GM23338 (cell line): ENCODE measurements at regions not wholly inside any gene's neighbourhood (a gene's known extent, or its start where the extent isn't known, plus 50 kb on each side); places are given as distances from the start of the nearest gene placed in this dataset.
A peak's percentile ranks its signal among the peaks of the same experiment; 100 is the strongest.

ENCODE experiments used
- ATAC-seq: fragments of 200-7000 bp; cut with Tn5 transposase; 3 replicates; pipeline ENCODE4 v1.9.1; 2020
- DNase-seq: peaks from one replicate; pipeline ENCODE4 v3.0.0-alpha.2; 2015; ENCODE audit warnings: low spot score
- H2AFZ ChIP-seq: fragments of 200-600 bp; sonication (generic); 2 replicates; pipeline ENCODE4 v1.8.0; 2016; ENCODE audit warnings: antibody characterized with exemption, mild to moderate bottlenecking, moderate library complexity
- H3F3A ChIP-seq: fragments of 200-600 bp; sonication (generic); replicated peaks from 2 replicates; pipeline ENCODE4 v1.8.0; 2017; ENCODE audit warnings: antibody characterized with exemption, mixed run types, low read depth
- H3K27ac ChIP-seq: fragments of 200-600 bp; sonication (generic); 2 replicates; pipeline ENCODE4 v1.6.1; 2016; ENCODE audit warnings: low read depth
- H3K27me3 ChIP-seq: fragments of 200-600 bp; sonication (generic); 2 replicates; pipeline ENCODE4 v1.8.0; 2016; ENCODE audit warnings: mild to moderate bottlenecking, mixed run types, moderate library complexity; ENCODE audit not compliant: insufficient read depth
- H3K36me3 ChIP-seq: fragments of 200-600 bp; sonication (generic); 2 replicates; pipeline ENCODE4 v1.8.0; 2016; ENCODE audit warnings: mild to moderate bottlenecking; ENCODE audit not compliant: insufficient read depth
- H3K4me1 ChIP-seq: fragments of 200-600 bp; sonication (generic); 2 replicates; pipeline ENCODE4 v1.8.0; 2016; ENCODE audit warnings: mild to moderate bottlenecking, moderate library complexity; ENCODE audit not compliant: insufficient read depth
- H3K4me2 ChIP-seq: fragments of 200-600 bp; sonication (generic); 2 replicates; pipeline ENCODE4 v1.7.1; 2017; ENCODE audit warnings: mixed run types
- H3K4me3 ChIP-seq: fragments of 200-600 bp; sonication (generic); 2 replicates; pipeline ENCODE4 v1.6.1; 2016; ENCODE audit warnings: mixed run types
- H3K79me2 ChIP-seq: fragments of 200-600 bp; sonication (generic); replicated peaks from 2 replicates; pipeline ENCODE4 v1.8.0; 2017; ENCODE audit warnings: mild to moderate bottlenecking; ENCODE audit not compliant: insufficient read depth
- H3K9me2 ChIP-seq: fragments of 200-600 bp; sonication (generic); 2 replicates; pipeline ENCODE4 v1.8.0; 2017; ENCODE audit not compliant: insufficient read depth
- H4K20me1 ChIP-seq: fragments of 200-600 bp; sonication (generic); replicated peaks from 2 replicates; pipeline ENCODE4 v1.8.0; 2017; ENCODE audit warnings: mild to moderate bottlenecking; ENCODE audit not compliant: insufficient read depth
- H3K27ac Mint-ChIP-seq: 2 replicates; pipeline ENCODE4 v1.8.0; 2020; ENCODE audit warnings: inconsistent platforms, mild to moderate bottlenecking, moderate library complexity, mixed read lengths
- H3K27me3 Mint-ChIP-seq: 3 replicates; pipeline ENCODE4 v1.8.0; 2022; ENCODE audit warnings: low read depth, mild to moderate bottlenecking, moderate library complexity, mixed read lengths, inconsistent platforms; ENCODE audit not compliant: insufficient read depth, poor library complexity
- H3K36me3 Mint-ChIP-seq: 3 replicates; pipeline ENCODE4 v1.8.0; 2021; ENCODE audit warnings: low read depth, mild to moderate bottlenecking, inconsistent platforms, moderate library complexity, mixed read lengths
- H3K4me1 Mint-ChIP-seq: 3 replicates; pipeline ENCODE4 v1.8.0; 2020; ENCODE audit warnings: mild to moderate bottlenecking, inconsistent platforms, mixed read lengths
- H3K4me3 Mint-ChIP-seq: 3 replicates; pipeline ENCODE4 v1.8.0; 2021; ENCODE audit warnings: moderate library complexity, mild to moderate bottlenecking, inconsistent platforms, mixed read lengths
- H3K9me3 Mint-ChIP-seq: 3 replicates; pipeline ENCODE4 v1.8.0; 2020; ENCODE audit warnings: moderate library complexity, mild to moderate bottlenecking, inconsistent platforms, mixed read lengths
- EZH2 ChIP-seq: fragments of 200-600 bp; sonication (generic); IDR thresholded peaks from one replicate; pipeline ENCODE4 v1.8.0; 2017; ENCODE audit warnings: antibody characterized with exemption, mild to moderate bottlenecking, low read depth; ENCODE audit not compliant: unreplicated experiment
- NANOG ChIP-seq: IDR thresholded peaks from 2 replicates; pipeline ENCODE4 v1.6.1; 2016; ENCODE audit warnings: antibody characterized with exemption, borderline replicate concordance
- STAT1 ChIP-seq: IDR thresholded peaks from one replicate; pipeline ENCODE4 v1.6.1; 2016; ENCODE audit warnings: antibody characterized with exemption; ENCODE audit not compliant: unreplicated experiment
- TF ChIP-seq, protein P1 (sequence below), 2 experiments: fragments of 200-600 bp in 1 of 2; sonication (generic) in 1 of 2; conservative IDR thresholded peaks; 2 replicates each; pipeline versions ENCODE4 v1.5.1 to v1.6.1; 2016 to 2017; ENCODE audit warnings: antibody characterized with exemption in 2 of 2, low read depth in 2 of 2, mild to moderate bottlenecking in 2 of 2, moderate library complexity in 1 of 2
- TF ChIP-seq, protein P2 (sequence below): IDR thresholded peaks from one replicate; pipeline ENCODE4 v1.6.1; 2018; ENCODE audit warnings: antibody characterized with exemption; ENCODE audit not compliant: unreplicated experiment
- TF ChIP-seq, protein P3 (sequence below): IDR thresholded peaks from 2 replicates; pipeline ENCODE4 v1.6.1; 2016; ENCODE audit warnings: antibody characterized with exemption
- TF ChIP-seq, protein P4 (sequence below): fragments of 250-450 bp; sonication (Bioruptor Pico); IDR thresholded peaks from 2 replicates; pipeline ENCODE4 v1.5.0; 2020; ENCODE audit warnings: mild to moderate bottlenecking, moderate library complexity

DNA sequence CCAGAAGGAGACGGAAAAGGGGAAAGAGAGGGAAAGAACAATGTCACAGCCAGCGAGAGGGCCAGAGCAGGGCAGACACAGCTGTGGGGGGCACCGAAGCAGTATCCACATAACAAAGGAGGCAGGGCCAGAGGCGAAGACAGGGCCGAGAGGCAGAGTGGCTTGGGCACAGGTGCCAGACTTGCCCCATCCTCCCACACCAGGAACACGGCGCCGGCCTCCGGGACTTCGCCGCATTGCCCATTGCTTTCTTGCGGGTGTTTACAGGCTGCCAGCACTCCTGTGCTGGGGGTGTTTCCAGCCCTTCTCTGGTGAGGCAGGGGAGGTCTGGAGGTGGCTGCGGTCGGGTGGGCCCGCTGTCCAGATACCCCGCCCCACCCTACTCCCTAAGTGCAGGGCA is 78.0 kb downstream of the ENGASE start (continued):
- TF ChIP-seq, protein P1, sequence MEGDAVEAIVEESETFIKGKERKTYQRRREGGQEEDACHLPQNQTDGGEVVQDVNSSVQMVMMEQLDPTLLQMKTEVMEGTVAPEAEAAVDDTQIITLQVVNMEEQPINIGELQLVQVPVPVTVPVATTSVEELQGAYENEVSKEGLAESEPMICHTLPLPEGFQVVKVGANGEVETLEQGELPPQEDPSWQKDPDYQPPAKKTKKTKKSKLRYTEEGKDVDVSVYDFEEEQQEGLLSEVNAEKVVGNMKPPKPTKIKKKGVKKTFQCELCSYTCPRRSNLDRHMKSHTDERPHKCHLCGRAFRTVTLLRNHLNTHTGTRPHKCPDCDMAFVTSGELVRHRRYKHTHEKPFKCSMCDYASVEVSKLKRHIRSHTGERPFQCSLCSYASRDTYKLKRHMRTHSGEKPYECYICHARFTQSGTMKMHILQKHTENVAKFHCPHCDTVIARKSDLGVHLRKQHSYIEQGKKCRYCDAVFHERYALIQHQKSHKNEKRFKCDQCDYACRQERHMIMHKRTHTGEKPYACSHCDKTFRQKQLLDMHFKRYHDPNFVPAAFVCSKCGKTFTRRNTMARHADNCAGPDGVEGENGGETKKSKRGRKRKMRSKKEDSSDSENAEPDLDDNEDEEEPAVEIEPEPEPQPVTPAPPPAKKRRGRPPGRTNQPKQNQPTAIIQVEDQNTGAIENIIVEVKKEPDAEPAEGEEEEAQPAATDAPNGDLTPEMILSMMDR (conservative IDR thresholded peaks at IDR 0.05; ENCODE audit: low read depth in 2 of 2): no peak
- TF ChIP-seq, protein P2, sequence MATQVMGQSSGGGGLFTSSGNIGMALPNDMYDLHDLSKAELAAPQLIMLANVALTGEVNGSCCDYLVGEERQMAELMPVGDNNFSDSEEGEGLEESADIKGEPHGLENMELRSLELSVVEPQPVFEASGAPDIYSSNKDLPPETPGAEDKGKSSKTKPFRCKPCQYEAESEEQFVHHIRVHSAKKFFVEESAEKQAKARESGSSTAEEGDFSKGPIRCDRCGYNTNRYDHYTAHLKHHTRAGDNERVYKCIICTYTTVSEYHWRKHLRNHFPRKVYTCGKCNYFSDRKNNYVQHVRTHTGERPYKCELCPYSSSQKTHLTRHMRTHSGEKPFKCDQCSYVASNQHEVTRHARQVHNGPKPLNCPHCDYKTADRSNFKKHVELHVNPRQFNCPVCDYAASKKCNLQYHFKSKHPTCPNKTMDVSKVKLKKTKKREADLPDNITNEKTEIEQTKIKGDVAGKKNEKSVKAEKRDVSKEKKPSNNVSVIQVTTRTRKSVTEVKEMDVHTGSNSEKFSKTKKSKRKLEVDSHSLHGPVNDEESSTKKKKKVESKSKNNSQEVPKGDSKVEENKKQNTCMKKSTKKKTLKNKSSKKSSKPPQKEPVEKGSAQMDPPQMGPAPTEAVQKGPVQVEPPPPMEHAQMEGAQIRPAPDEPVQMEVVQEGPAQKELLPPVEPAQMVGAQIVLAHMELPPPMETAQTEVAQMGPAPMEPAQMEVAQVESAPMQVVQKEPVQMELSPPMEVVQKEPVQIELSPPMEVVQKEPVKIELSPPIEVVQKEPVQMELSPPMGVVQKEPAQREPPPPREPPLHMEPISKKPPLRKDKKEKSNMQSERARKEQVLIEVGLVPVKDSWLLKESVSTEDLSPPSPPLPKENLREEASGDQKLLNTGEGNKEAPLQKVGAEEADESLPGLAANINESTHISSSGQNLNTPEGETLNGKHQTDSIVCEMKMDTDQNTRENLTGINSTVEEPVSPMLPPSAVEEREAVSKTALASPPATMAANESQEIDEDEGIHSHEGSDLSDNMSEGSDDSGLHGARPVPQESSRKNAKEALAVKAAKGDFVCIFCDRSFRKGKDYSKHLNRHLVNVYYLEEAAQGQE: no peak

DNA sequence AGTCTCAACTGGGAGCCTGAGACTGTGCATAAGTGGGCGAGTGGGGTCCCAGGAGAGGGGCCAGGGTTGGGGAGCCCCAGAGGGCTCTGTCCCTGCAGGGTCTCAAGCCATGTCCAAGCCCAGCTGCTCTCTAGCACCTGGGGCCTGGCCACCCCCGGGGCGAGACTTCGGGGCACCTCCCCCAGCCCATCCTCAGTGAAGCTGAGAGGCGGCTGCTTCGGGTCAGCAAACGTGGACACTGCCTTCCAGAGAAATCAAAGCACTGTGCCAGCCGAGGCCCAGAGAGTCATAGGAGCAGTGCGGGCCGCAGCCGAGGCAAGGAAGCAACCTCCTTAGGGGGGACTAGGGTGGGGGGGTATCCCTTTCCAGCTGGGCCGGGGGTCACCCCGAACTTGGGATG is 77.5 kb downstream of the ENGASE start:
- TF ChIP-seq, protein P3, sequence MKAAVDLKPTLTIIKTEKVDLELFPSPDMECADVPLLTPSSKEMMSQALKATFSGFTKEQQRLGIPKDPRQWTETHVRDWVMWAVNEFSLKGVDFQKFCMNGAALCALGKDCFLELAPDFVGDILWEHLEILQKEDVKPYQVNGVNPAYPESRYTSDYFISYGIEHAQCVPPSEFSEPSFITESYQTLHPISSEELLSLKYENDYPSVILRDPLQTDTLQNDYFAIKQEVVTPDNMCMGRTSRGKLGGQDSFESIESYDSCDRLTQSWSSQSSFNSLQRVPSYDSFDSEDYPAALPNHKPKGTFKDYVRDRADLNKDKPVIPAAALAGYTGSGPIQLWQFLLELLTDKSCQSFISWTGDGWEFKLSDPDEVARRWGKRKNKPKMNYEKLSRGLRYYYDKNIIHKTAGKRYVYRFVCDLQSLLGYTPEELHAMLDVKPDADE: no peak
- Histone ChIP-seq H3K79me2 (no peaks in the 10 kb centered on the region), H4K20me1 (no peaks in the 10 kb centered on the region), H3F3A (no peaks in the 10 kb centered on the region), H3K4me1 (peaks cover 4% of the 10 kb centered on the region; the same call in 1 of the 2 replicates), H3K9me2 (no peaks in the 10 kb centered on the region), H2AFZ (no peak overlapping the region), H3K27ac (no peak overlapping the region), H3K27me3 (no peaks in the 10 kb centered on the region), H3K4me3 (no peak overlapping the region), H3K4me2 (no peak overlapping the region), H3K36me3 (no peaks in the 10 kb centered on the region)
- no peaks in the 10 kb centered on the region for H3K36me3 Mint-ChIP-seq
- H3K27ac Mint-ChIP-seq: 0 out of 2 replicates have a peak overlapping the region, but pooled peaks have one; percentile 23
- H3K27me3 Mint-ChIP-seq: peaks cover 12% of the 10 kb centered on the region
- peaks cover 21% of the 10 kb centered on the region for H3K4me1 Mint-ChIP-seq
- no peak; the same call in 2 of the 3 replicates for ATAC-seq
- DNase-seq: no peak
- H3K9me3 Mint-ChIP-seq: no peaks in the 10 kb centered on the region; the same call in 2 of the 3 replicates
- H3K4me3 Mint-ChIP-seq: no peak overlapping the region

DNA sequence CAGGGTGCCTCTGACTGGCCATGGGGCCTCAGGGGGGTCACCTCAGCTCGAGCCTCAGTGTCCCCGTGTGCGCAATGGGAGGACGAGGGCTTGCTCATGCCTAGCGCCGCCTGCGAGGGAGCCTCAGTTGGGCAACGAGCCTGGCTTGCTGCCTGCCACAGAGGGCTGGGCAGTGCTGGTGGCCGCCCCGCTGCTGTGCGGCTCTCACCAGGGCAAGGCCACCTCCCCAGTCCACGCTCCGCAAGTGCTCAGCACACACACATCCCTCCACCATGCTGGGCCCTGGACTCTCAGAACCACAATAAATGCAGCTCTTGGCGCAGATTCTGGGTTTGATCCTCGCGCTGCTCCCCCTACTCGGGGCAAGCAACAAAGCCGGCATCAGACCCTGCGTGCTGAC is 76.2 kb downstream of the ENGASE start:
- no peaks in the 10 kb centered on the region for H3K9me3 Mint-ChIP-seq
- H3K27me3 Mint-ChIP-seq: peaks cover 10% of the 10 kb centered on the region
- Histone ChIP-seq H3K36me3 (no peaks in the 10 kb centered on the region), H3K4me1 (peaks cover 4% of the 10 kb centered on the region; the same call in 1 of the 2 replicates), H3F3A (no peaks in the 10 kb centered on the region), H3K4me3 (no peak overlapping the region), H4K20me1 (no peaks in the 10 kb centered on the region), H3K9me2 (no peaks in the 10 kb centered on the region), H3K27me3 (no peaks in the 10 kb centered on the region), H3K79me2 (no peaks in the 10 kb centered on the region), H3K4me2 (no peak overlapping the region), H3K27ac (no peak overlapping the region), H2AFZ (no peak overlapping the region)
- H3K27ac Mint-ChIP-seq: no peak overlapping the region
- no peak overlapping the region for H3K4me3 Mint-ChIP-seq
- H3K36me3 Mint-ChIP-seq: no peaks in the 10 kb centered on the region
- peaks cover 16% of the 10 kb centered on the region for H3K4me1 Mint-ChIP-seq
- ATAC-seq: no peak
- DNase-seq: no peak
- TF ChIP-seq EZH2 (no peak), STAT1 (no peak), NANOG (no peak)
- TF ChIP-seq, protein P4, sequence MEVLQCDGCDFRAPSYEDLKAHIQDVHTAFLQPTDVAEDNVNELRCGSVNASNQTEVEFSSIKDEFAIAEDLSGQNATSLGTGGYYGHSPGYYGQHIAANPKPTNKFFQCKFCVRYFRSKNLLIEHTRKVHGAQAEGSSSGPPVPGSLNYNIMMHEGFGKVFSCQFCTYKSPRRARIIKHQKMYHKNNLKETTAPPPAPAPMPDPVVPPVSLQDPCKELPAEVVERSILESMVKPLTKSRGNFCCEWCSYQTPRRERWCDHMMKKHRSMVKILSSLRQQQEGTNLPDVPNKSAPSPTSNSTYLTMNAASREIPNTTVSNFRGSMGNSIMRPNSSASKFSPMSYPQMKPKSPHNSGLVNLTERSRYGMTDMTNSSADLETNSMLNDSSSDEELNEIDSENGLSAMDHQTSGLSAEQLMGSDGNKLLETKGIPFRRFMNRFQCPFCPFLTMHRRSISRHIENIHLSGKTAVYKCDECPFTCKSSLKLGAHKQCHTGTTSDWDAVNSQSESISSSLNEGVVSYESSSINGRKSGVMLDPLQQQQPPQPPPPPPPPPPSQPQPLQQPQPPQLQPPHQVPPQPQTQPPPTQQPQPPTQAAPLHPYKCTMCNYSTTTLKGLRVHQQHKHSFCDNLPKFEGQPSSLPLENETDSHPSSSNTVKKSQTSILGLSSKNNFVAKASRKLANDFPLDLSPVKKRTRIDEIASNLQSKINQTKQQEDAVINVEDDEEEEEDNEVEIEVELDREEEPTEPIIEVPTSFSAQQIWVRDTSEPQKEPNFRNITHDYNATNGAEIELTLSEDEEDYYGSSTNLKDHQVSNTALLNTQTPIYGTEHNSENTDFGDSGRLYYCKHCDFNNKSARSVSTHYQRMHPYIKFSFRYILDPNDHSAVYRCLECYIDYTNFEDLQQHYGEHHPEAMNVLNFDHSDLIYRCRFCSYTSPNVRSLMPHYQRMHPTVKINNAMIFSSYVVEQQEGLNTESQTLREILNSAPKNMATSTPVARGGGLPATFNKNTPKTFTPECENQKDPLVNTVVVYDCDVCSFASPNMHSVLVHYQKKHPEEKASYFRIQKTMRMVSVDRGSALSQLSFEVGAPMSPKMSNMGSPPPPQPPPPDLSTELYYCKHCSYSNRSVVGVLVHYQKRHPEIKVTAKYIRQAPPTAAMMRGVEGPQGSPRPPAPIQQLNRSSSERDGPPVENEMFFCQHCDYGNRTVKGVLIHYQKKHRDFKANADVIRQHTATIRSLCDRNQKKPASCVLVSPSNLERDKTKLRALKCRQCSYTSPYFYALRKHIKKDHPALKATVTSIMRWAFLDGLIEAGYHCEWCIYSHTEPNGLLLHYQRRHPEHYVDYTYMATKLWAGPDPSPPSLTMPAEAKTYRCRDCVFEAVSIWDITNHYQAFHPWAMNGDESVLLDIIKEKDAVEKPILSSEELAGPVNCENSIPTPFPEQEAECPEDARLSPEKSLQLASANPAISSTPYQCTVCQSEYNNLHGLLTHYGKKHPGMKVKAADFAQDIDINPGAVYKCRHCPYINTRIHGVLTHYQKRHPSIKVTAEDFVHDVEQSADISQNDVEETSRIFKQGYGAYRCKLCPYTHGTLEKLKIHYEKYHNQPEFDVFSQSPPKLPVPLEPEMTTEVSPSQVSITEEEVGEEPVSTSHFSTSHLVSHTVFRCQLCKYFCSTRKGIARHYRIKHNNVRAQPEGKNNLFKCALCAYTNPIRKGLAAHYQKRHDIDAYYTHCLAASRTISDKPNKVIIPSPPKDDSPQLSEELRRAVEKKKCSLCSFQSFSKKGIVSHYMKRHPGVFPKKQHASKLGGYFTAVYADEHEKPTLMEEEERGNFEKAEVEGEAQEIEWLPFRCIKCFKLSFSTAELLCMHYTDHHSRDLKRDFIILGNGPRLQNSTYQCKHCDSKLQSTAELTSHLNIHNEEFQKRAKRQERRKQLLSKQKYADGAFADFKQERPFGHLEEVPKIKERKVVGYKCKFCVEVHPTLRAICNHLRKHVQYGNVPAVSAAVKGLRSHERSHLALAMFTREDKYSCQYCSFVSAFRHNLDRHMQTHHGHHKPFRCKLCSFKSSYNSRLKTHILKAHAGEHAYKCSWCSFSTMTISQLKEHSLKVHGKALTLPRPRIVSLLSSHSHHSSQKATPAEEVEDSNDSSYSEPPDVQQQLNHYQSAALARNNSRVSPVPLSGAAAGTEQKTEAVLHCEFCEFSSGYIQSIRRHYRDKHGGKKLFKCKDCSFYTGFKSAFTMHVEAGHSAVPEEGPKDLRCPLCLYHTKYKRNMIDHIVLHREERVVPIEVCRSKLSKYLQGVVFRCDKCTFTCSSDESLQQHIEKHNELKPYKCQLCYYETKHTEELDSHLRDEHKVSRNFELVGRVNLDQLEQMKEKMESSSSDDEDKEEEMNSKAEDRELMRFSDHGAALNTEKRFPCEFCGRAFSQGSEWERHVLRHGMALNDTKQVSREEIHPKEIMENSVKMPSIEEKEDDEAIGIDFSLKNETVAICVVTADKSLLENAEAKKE: no peak
